GM23248 (cell line): ENCODE measurements at regions not wholly inside any gene's neighbourhood (a gene's known extent, or its start where the extent isn't known, plus 50 kb on each side); places are given as distances from the start of the nearest gene placed in this dataset.

Experiments used
- EZH2 ChIP-seq: fragments of 200-600 bp; sonication (generic); IDR thresholded peaks from 2 replicates; pipeline ENCODE4 v1.6.1; 2018; ENCODE audit warnings: antibody characterized with exemption, mild to moderate bottlenecking; ENCODE audit not compliant: insufficient read depth, poor library complexity, severe bottlenecking
- EZH2phosphoT487 ChIP-seq: fragments of 200-600 bp; sonication (generic); IDR thresholded peaks from 2 replicates; pipeline ENCODE4 v1.6.1; 2018; ENCODE audit warnings: antibody characterized with exemption, moderate library complexity, mild to moderate bottlenecking, low read depth; ENCODE audit not compliant: insufficient read depth

DNA sequence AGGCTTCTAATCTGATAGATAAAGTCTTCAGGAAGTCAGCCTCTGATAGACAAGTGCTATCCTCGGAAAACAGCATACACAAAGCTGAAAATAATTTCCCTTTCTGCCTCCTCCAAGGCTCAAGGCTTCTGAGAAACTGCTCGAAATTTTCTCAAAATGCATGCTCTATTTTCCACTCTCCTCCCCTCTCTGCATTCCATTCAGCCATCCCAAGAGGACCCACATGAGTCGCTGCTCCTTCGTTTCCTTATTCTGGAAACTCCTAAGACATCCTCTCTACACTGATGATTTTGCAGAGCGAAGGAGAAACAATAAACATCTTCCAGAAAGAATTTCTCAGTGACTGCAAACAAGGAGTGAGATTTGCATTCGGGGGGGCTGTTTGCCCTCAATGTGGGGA lies 92.2 kb upstream of the SFSWAP start:
- TF ChIP-seq EZH2 (no peak), EZH2phosphoT487 (no peak)
